ENCODE measurements at regions not wholly inside any gene's neighbourhood (a gene's known extent, or its start where the extent isn't known, plus 50 kb on each side); places are given as distances from the start of the nearest gene placed in this dataset.

DNA sequence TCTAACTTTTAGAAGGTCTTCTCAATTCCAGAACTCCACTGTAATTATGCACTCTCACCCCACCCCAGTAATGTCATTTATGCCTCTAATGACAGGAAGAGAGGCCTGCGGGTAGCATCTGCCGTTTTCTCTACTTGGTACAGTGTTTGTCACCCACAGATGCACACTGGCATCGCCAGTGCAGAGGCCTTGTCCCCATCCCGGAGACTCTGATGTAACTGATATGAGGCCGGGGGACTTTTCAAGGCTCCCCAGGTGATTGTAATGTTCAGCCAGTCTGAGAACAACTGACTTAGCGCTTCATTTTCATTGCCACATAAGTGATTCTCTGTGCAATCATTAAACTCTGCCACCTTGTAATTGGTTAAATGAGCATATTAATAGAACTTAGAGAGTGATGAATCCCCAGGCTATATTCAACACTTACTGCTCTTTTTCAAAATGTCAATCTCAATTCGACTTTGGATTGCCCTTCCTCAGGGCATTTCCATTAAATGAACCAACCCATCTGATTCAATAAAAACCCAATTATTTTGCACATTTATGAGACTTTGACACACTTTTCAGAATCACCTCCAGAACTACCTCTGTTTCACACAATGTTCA is 113.2 kb downstream of the HERPUD2 start:
- no peak for DNase-seq (ENCODE audit: low read depth in 2 of 2)

DNA sequence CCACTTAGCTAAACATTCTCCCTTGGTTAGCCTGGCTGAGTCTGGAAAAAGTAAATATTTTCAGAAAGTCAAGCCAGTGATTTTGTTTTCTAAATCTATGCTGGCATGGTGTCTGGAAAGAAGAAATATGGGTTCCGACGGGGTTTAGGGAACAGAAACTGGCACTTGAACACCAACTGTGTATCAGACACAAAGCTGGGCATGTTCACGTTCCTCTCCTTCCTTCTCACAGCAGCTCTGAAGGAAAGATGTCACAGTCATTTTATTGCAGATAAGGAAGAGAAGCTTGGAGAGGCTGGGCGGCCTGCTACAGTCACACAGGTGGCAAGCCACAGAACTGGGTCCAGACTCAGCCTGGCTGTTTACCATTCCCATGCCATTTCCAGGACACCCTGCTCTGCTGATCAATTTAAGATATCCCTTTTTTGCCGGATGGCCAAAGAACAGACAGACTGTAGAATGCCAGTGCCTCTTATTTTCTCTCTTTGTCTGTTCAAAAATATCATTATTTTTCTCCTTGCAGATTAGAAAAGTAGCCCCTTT is 118.8 kb downstream of the HERPUD2 start:
- no peak for DNase-seq (ENCODE audit: low read depth in 2 of 2)

DNA sequence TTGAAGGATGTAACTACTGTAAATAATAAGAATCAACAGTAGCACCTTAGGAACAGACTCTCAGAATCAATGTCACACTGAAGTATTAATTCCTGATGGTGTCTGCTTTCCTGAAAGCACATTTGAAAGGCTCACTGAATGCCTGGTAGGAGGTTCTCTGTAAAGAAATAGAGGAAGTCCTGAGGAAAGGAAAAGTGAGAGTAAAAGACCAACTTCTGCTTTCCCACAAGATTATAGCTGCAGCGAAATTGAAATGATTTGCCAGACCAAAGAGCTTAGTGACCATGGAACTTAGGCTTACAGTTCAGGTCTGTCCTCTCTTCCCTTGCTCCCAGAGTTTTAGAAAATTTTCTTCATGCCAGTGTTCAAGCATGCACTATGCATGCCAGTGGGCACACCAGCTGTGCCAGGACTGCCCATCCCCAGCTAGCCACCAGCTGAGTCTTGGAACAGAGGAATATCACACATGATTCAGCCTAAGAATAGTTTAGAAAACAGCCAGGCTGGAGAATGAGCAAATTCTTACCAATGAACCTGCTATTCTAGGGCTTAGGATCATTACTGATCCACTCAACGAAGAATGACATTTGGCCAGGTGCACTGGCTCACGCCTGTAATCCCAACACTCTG is 123.2 kb downstream of the HERPUD2 start:
- no peak for DNase-seq (ENCODE audit: low read depth in 2 of 2)

DNA sequence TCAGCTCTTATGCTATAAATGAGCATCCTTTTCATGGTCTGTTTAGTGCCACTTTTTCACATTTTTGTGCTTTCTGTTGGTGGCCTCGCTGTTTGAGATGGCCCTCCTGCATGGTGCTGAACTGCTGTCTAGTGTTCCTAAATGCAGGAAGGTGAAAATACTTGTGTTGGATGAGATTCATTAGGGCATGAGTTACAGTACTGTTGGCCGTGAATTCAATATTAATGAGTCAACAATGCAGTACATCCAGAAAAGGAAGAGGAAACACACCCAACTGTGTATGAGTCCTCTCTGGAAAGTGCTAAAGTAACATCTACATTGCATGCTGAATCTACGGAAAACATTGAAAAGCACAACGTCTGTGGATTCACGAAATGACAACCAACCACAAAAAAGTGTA is 124.0 kb downstream of the HERPUD2 start:
- no peak for DNase-seq (ENCODE audit: low read depth in 2 of 2)

DNA sequence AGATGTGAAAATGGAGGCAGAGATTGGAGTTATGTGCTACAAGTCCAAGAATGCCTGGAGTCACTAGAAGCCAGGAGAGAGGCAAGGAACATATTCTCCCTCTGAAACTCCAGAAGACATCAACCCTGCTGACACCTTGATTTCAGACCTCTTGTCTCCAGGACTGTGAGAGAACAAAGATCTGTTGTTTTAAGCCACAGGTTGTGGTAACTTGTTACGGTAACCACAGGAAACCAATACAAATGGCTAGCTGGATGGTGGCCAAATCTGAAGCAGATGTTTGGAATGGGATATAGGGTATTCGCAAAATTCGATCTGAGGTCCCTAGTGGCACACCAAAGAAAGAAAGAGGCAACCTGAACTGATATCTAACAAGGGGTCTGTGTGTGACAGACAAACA is 129.0 kb downstream of the HERPUD2 start:
- no peak for DNase-seq (ENCODE audit: low read depth in 2 of 2)

DNA sequence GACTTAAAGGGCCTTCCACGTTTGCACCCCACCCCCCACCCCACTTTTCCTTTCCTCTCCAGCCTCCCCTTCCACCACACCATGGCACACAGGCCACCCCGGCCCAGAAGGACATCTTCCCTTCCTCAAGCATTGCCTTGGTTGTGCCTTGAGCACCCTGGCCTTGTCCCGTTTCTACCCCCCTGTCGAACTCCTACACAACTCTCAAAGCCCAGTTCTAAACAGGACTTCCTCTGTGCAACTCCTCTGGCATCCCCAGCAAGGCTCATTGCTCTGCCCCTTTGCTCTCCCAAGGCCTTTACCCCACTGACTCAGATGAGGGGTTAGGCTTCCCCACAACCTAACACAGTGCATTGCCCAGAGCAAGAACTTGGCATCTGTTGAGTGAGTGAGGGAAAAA is 136.1 kb downstream of the HERPUD2 start:
- no peak for DNase-seq (ENCODE audit: low read depth in 2 of 2)

DNA sequence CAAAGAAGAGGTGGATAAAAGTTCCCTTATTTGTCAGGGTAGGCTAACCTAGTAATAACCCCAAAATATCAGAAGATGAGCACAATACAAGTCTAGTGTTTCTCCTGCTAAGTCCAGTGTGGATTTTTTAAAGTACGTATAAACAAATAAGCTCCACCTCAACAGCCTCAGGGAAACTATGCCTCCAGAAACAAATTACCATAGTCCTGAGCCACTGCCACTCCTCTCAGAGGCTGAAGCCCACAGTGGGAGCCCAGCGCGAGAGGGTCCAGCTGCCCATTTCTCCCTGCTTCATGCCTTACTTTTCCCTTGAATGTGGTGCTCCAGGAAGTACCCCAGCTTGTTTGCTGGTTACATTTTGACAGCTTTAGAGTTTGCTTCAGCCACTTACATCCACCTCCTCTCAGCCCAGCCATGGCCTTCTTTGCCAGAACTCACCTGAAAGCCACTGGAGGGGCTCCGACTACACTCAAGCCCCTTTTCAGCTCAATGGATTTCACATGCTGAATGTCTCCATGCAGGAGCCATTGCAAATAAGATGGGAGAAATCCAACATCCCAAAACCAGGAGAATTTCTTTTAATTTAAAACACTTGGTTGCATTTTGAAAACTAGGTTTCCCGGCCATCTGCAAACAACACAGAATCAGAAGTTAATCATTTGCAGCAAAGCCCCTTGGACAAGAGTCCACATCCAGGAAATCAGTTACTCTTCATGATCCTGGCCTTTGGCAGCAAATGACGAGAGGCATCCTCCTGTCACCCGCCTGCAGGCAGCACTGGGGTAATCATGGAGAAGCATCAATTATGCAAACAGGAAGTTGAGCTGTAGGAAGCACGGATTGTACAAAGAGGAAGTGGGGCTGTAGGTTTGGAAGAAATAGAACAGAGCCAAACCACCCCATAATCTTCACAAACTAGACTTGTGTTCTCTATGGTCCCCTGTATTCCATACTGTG is 138.1 kb downstream of the HERPUD2 start:
- no peak for DNase-seq (ENCODE audit: low read depth in 2 of 2)

DNA sequence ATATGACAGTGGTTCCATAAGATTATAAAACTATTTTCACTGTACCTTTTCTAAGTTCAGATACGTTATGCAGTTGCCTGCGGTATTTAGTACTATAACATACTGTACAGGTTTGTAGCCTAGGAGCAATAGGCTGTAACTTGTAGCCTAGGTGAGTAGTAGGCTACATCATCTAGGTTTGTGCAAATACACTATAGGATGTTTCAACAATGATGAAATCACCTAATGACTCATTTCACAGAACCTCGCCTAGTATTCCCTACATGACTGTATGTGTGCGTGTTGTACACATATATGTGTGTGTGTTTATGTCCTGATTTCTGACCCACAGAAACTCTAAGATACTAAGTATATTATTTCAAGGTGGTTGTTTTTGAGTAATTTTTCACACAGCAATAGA is 139.0 kb downstream of the HERPUD2 start:
- no peak for DNase-seq (ENCODE audit: low read depth in 2 of 2)

DNA sequence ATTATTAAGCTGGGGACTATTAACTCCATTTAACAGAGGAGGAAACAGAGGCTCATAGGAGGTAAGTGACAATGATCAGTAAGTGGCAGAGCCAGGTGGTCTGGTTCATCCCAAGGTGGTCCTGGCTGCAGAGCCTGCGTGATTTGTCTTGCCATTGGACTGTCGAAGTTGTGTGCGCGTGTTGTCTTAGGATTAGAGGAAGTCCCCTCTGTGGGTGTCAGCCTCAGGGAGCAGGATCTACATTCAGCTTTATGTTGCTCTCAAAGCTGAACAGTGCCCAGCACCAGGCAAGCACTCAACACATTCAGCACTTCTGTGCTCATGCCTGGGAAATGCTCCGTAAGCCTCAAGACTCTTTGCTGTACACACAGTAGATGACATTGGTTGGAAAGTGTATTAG is 139.5 kb downstream of the HERPUD2 start:
- DNase-seq (ENCODE audit: low read depth in 2 of 2): no peak

DNA sequence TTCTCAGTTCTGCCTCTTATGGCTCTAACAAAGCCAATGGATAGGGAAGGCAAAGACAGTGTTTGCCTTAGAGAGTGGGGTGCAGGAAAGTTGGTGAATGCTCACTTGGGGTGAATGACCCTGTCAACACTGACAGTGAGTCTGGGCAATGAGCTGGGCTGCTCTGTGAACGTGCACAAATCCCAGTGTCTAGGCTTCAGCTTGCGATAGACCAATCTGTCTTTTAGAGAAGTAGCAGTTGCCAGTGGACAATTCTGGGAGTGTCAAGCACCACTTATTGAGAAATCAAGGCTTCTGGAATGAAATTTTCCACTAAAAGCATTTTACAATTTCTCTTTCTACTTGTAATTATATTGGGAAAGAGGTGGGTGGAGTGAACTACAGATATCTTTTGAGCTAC is 141.4 kb downstream of the HERPUD2 start:
- no peak for DNase-seq (ENCODE audit: low read depth in 2 of 2)

DNA sequence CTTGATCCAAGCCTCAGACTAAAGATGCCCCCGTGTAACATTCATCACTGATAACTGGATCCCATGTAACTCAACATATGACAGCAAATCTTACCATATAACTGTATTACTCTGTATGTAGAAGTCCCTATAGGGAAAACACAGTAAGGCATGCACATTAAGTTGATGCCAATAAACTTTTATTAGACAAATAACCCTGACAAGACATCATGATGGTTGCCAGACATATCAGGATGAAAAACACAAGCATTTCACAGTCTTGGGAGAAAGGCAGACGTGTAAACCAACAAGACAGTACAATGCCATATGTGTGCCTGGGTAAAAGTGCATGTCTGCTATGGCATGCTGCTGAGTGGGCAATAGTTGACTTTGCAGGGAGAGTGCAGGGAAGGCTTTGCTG is 142.2 kb downstream of the HERPUD2 start:
- no peak for DNase-seq (ENCODE audit: low read depth in 2 of 2)

DNA sequence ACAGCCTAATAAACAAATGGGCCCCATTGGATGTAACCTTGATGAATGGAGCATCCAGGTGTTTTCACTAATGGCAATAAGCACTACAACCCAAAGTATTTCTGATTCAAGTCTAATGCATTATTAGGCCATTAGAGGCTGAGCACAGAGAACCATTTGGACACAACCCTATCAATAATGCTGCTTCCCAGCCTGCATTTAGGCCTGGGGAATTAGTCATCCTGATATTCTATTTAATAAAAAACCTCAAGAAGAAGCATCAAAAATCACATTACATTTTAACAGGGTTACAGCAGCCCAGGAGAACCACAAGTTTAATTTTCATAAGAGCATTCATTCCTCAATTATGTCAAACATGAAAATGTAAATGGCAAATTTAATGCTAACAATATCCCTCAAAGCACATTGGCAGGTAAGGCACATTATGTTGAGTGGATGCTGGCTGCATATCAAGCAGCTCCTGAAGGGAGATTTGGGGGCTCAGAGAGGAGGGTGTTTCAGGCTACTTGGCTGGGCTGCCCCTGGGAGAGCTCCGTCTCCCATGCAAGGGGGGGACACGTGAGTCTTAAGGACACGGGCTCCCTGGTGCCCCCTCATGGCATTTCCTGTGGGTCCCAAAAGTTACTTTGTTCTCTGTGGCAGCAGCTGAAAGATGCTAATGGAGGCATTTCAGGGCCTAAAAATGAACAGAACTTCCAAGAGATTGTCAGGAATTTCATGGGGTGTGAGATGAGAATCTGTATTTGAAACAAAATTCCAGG is 143.4 kb downstream of the HERPUD2 start:
- no peak for DNase-seq (ENCODE audit: low read depth in 2 of 2)

DNA sequence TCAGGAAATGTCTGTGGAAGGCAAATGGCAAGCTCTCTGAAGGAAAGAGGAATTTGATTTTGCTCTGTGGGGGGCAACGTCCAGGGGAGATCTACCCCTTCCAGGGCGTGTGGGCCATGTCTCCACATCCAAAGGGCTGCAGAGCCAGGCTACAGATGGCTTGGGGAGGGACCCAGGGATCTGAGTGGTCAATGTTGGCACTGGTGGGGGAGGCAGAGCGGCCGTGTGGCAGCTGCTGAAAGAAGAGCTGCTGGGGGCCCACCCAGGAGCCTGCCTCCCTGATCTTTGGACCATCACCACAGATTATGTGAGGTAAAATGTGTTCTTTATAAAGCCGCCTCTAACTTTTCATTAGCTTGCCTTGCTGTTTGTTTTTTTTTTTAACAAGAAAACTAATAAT is 144.1 kb downstream of the HERPUD2 start:
- no peak for DNase-seq (ENCODE audit: low read depth in 2 of 2)

DNA sequence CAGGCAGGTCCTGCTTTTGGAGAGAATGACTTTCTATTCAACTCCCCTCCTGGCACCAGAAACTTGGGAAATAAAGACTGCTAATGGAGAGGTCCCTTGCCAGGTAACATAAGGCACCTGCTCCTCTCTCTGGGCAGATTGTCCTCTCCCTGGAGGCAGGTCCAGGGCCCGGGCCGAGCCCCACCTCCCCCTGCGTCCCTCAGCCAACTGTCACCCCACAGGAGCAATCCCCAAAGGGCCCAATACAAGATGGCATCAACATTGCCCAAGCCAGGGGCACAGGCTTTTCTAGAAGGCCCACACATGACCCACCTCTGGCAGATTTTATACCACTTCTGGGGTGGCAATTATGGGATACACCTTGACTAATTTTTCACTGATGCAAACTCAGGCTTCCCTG is 145.2 kb downstream of the HERPUD2 start:
- DNase-seq (ENCODE audit: low read depth in 2 of 2): no peak

DNA sequence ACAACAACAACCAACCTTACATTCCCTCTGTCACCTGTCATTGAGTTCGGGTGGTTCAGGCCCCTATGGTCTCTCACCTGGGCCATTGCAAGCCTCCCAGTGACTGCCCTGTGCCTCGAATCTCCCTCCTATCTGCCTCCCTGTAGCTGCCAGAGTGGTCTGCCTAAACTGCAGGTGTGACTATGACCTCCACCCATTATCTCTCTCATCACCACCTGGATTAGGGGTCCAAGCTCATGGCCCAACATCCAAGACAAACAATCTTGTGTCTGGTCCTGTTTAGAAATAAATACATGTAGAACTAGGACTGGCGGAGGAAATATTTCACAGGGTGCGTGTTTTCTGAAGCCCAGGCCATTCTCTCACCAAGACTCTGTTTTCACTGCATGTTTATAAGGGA is 146.6 kb downstream of the HERPUD2 start:
- DNase-seq (ENCODE audit: low read depth in 2 of 2): no peak

DNA sequence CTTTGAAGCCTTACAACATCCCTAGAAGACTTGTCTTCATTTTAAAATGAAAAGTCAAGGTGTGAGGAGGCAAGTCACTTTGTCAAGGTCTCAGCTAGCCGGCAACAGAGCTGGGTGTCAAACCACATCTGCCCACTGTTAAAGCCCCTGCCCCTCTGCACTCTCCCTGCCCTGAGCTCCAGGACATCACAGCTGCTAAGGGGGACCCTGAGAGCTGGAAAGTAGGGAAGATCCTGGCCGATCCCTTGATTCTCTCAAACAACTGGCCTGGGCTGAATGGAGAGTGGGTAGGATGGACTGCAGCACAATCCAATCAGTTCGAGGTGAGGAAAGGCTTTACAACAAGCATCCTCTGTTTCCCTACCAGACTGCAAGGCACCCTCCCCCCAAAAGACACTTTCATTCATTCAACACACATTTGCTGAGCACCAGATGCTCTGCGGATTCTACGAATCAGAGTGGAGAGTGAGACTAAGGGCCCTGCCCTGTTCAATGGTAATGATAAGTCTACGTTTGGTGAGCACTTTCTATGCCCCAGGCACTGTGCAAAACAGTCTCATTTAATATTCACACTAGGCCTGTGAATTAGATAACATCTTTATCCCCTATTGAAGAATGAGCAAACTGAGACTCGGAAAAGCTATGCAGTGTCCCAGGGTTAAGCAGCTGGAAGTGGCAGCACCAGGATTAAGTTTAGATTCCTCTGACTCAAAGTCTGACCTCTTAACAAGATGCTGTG is 148.1 kb downstream of the HERPUD2 start:
- DNase-seq (ENCODE audit: low read depth in 2 of 2): no peak

DNA sequence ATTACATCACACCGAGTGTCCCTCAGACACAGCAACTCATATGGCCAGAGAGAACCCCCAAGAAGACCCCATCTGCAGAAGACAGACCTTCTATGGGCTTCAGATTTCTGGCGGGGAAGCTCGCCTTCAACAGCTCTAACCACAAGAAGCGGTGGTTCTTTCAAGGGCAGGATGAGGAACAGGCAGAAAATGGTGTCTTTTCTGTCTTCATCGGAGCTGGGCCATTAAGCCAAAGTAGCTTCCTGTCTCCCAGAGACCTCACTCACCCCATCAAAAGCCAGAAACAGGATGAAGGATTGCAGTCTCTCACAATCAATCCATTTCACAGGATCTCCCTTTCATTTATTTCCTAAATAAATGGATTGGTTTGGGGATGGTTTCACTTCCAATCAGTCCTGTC is 149.1 kb downstream of the HERPUD2 start:
- DNase-seq (ENCODE audit: low read depth in 2 of 2): no peak

DNA sequence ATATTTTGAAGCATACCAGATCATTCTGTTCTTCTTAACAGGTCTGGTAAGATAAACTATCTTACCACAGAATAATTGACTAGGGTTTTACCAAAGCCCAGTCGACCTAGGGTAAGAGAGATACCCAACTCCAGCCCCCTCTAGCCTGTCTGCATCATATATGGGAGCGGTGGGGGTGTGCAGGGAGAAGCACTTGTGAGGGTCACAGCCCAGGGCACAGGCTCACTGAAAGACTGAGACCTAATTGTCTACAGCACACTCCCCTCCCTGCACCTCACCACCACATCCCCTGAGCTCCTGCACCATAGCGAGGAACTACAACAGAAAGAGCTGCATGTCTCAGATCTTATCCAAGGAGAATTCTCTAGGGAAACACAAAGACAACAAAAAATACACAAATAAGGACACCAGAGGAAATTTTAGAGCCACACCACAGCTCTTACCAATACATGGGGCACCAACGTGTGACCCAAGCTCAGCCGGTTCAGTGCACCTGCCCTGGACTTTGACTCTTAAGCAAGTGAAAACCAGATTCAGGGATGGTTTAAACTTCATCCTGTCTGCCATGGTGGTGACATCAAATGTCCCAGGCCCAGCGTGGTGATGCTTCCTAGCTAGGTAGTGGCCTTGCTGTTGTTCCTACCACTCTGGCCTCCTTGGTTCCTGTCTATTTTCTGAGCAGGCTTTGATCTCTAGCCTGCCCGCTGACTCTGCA is 150.8 kb downstream of the HERPUD2 start:
- DNase-seq (ENCODE audit: low read depth in 2 of 2): no peak

DNA sequence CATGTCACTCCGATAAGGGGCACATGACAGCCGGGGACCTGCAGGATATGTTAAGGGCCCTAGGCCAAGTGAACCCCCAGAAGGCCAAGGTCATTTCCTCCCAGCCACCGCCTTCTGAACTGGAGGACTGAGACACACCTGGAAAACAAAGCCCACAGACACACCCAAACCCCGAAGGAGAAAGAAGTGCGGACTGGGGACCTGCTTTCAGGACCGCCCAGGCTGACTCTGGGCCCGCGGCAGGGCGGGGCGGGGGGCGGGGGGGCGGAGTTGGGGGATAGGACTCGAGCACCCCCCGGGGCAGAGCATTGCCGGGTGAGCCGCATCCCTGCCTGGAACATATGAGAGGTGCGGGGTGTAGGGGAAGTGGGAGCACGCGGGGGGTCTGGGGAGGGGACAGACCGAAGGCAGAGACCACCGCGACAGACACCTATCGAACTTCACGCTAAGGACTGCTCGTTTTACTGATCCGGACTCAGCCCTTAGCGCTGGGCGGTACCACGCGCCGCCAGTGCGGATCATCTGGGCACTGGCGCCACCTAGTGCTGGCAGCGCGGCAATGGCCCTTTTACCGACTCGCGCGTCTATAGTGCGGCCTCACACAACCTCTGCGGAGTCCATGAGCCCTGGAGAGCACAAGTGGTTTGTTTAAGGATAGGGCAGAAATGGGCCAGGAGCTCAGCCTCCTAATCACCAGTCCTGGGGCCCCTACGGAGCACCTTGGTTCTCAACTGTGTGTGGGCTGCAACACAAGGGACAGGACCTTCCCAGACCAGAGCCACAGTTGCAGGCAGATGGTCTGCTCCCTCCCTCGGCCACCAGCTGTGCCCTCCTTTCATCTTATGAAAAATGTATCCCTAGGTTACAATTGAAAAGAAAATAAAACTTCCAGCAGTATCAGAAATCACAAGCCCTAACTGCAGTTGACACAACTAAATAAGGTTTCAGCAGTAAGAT is 157.6 kb downstream of the HERPUD2 start:
- DNase-seq (ENCODE audit: low read depth in 2 of 2): peak; percentile 44 to 56
